Activated gamma-delta T cell treated with Interleukin-2 at 50 U/mL for 16 hours (primary cell): ENCODE measurements at regions not wholly inside any gene's neighbourhood (a gene's known extent, or its start where the extent isn't known, plus 50 kb on each side); places are given as distances from the start of the nearest gene placed in this dataset.
"Not testable (repeated sequence)": the region's sequence is repeated elsewhere in the genome, so short reads cannot be mapped to it uniquely, and the experiment has no call there.

Experiments
- DNase-seq: peaks from one replicate; pipeline ENCODE4 v3.0.0-alpha.2; 2020

GRCh38 chr6:103720393-103720792, 1139.3 kb downstream of the HACE1 start:
- DNase-seq = no peak

DNA sequence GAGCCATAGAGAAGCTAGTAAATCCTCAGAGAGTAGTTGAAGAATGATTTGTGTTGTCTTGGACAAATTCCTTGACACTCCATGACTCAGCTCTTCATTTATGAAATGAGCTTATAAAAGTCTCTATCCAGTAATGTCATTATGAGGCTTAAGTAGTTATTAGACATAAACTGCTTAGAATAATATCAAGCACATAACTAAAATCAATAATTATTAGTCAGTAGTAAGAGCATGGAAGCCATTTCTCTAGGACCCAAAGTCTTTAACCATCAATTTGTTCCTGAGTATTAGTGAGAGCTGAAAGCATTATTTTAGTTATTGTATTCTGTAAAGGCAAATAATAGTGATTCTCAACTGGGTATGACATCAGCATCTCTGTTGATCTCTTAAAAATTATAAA, 1140.2 kb downstream of the HACE1 start:
- DNase-seq = no peak

GRCh38 chr6:103715269-103715668, 1144.5 kb downstream of the HACE1 start:
- DNase-seq = no peak

- not testable (repeated sequence) for DNase-seq
Measured at GRCh38 chr6:103709236-103709635, 1150.5 kb downstream of the HACE1 start.

- DNase-seq = no peak
Measured at GRCh38 chr6:103707596-103708325, 1152.0 kb downstream of the HACE1 start.

DNA sequence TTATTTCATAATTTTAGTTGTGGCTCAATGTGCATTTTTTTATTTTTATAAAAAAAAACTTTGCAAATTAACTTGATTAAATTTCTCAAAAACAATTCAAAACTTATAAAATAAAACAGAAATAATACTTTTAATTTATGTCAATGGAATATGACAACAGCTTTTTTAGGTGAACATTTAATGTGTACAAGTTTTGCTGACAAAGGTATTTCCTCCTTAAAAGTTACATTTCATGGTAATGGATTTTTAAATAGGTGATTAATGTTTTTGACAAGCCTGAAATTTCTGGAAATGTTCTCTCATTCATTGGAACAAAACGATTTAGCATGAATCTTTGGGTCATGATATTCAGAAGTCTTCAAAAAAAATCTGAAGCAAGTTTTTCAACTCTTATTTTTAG, 1160.0 kb downstream of the HACE1 start:
- DNase-seq = no peak

DNA sequence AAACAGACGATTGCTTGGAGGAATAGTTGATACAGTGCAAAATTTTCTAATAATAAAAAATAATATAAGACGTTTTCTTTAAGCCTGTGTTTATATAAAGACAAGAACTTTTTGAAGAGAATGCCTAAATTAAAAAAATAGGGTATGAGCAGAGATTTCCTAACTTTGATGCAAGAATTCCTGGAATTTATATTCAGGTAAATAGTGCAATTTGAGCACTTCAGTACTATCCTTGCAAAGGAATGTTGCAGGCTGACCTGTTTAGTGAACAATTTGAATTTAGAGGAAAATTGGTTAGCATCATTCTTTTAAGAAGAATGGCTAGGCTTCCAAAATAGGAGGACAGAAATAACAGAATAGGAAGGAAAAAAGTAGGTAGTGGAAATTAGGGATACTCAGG, 1172.3 kb downstream of the HACE1 start:
- DNase-seq = no peak

GRCh38 chr6:103680116-103680515, 1179.6 kb downstream of the HACE1 start:
- no peak for DNase-seq

GRCh38 chr6:103677290-103677689, 1182.4 kb downstream of the HACE1 start:
- DNase-seq = no peak

DNA sequence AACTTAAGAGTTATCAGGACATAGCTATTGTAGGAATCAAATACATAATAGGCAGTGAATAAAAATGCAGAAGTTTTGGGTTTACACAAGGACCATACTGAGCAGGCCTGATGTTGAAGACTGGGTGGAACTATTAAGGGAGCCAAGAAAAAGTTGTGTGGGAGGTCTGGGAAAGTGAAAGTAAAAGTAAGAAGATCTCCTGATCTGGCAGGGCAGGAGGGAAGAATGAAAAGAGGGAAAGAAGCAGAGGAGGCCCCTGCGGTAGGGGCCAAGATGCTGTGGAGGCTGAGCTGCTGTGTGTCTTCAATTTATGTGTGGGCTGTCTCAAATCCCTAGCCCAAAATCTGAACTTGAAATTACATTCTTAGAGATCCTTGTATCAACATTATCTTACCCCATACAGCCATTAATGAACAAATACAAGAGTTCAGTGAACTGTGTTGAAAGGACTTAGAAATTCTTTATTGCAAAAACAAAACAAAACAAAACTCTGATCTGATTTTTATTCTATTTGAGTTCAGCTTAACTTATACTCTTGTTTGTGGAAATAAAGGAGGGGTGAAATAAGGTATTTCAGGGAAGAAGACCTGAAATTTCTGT, 1183.8 kb downstream of the HACE1 start:
- DNase-seq = no peak

DNA sequence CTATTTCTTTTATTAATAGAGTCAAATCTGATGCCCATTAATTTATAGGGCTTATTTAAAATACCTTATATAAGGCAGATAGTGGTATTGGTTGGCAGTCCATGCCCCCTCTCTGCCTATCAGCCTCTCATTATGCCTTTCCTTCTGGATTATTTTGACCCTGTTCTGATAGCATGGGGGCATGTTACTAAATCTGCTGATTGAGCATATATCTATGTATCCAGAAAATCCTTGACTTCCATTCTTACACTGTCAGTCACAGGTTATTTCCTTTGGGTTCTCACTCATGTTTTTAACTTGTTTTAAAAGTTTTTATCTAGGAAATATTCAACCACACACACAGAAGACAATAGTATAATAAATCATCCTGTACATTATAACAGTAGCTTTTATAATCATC, 1184.9 kb downstream of the HACE1 start:
- no peak for DNase-seq

- no peak for DNase-seq
Measured at GRCh38 chr6:103672169-103672568, 1187.5 kb downstream of the HACE1 start.

GRCh38 chr6:103629613-103630012, 1230.1 kb downstream of the HACE1 start:
- DNase-seq = no peak

DNA sequence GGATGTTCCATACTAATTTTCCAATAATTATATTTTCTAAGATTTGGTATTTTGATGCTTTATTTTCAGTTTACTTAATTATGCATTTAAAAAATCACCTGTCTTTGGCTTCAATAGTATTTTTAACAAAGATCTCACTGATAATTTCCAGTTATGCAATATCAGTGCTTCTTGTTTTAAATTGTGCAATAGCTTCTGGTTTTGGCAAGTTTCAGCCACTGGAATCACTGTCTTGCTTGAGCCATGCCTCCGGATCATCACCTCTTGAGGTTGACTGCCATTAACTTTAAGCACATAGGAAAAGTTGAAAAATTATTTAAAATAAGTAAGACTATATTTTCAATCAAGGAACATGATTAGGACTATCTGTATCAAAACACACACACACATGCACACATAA, 1242.1 kb downstream of the HACE1 start:
- DNase-seq = no peak

DNA sequence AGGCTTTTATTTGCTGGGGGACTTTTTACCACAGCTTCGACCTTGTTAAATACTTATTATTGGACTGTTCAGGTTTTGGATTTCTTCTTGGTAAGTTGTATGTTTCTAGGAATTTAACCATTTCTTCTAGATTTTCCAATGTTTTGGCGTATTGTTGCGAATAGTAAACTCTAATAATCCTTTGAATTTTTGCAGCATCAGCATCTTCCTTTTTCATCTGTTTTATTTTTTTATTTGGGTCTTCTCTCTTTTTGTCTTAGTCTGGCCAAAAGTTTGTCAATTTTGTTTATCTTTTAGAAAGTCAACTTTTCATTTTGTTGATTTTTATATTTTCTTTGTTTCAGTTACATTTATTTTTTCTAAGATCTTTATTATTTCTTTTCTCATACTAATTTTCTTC, 1272.0 kb downstream of the HACE1 start:
- no peak for DNase-seq

- DNase-seq = no peak
Measured at GRCh38 chr6:103578115-103578514, 1281.6 kb downstream of the HACE1 start.

- DNase-seq = no peak
Measured at GRCh38 chr6:103570431-103570830, 1289.3 kb downstream of the HACE1 start.

- DNase-seq = no peak
Measured at GRCh38 chr6:103554911-103555310, 1304.8 kb downstream of the HACE1 start.

- DNase-seq = no peak
Measured at GRCh38 chr6:103538381-103538780, 1321.3 kb downstream of the HACE1 start.

DNA sequence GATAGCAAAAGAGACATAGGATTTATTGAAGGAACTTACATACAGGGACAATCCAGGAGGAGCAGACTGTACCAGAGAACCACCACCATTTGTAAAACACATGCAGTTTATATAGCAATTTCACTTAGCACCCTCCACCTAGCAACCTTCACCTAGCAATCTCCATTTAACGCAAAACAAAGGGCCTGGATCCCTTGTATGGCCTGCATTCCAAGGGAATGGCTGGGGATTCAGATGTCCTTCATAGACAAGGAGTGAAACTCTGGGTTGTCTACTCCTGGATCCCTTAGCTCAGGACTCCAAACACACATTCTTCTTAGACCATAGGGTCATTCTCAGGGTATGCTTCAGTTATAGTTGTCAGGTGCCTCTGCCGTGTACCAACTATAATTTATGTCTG, 1324.9 kb downstream of the HACE1 start:
- no peak for DNase-seq

DNA sequence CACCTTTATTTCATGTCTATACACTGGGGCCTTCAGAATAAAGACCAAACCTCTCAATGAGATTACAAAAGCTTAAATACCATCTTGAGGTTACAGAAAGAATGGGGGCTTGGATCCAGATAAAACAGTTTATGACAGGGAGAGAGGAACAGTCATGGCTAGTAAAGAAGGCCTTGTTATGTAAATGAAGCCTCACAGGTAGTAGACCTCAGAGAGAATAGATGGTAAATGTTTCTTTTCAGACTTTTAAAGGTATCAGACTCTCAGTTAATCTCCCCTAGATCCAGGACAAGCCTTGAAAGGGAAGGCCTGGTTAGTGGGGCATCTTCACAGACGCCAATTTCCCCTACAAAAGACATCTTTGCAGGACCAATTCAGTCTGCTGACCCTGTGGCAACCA, 1325.6 kb downstream of the HACE1 start:
- no peak for DNase-seq

DNA sequence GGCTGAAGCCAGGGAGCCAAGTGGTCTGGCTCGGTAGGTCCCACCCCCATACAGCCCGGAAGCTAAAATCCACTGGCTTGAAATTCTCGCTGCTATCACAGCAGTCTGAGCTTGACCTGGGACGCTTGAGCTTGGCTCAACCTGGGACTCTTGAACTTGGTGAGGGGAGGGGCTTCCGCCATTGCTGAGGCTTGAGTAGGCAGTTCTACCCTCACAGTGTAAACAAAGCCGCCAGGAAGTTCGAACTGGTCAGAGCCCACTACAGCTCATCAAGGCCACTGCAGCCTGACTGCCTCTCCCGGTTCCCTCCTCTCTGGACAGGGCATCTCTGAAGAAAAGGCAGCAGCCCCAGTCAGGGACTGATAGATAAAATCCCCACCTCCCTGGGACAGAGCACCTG, 1337.7 kb downstream of the HACE1 start:
- no peak for DNase-seq

- no peak for DNase-seq
Measured at GRCh38 chr6:103516336-103516735, 1343.4 kb downstream of the HACE1 start.

DNA sequence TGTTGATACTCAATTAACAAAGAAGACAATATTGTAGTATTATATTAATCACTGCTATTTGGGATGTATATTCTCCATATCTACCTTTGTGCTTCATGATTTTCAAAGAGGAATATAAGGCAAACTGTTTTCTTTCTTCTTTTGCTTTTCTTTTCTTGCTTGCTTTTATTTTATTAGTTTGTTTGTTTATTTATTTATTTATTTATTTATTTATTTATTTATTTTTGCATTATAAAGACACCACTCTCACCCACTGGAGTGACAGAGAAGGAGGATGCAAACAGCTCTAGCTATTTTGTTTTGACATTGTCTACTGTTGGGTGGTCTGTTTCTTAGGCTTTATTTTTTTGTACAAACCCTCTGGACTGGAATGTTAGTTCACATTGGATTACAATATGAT, 1352.7 kb downstream of the HACE1 start:
- DNase-seq = no peak

DNA sequence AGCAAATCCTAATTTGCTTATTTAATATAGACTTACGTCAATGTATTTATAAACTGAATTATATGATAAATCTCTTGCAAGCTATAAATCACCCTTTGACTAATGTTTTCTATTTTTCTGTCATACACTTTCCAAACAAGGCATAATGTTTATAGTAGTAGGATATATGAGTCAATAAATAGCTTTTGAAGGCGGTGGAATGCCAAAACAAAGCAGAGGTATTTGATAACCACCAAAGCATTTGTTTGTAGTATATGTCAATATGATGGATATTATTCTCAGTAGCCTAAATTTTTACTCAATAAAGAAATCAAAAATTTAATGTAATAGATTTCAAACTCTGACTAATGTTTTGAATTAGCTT, 1354.6 kb downstream of the HACE1 start:
- DNase-seq = no peak
